Dermis blood vessel endothelial cell (primary cell): ENCODE measurements at regions not wholly inside any gene's neighbourhood (a gene's known extent, or its start where the extent isn't known, plus 50 kb on each side); places are given as distances from the start of the nearest gene placed in this dataset.
"Not testable (repeated sequence)": the region's sequence is repeated elsewhere in the genome, so short reads cannot be mapped to it uniquely, and the experiment has no call there.

Experiments
- DNase-seq: peaks from one replicate; pipeline ENCODE4 v3.0.0; 2010

GRCh38 chr11:79508461-79508860 is 67.6 kb upstream of the TENM4 start:
- DNase-seq: no peak

- DNase-seq: no peak
Measured at GRCh38 chr11:79507706-79508105, 66.9 kb upstream of the TENM4 start.

GRCh38 chr11:79506734-79507344 is 66.0 kb upstream of the TENM4 start:
- no peak for DNase-seq

- no peak for DNase-seq
Measured at GRCh38 chr11:79506124-79506523, 65.3 kb upstream of the TENM4 start.

GRCh38 chr11:79503028-79503427 is 62.2 kb upstream of the TENM4 start:
- no peak for DNase-seq

GRCh38 chr11:79501707-79502106 is 60.9 kb upstream of the TENM4 start:
- DNase-seq: no peak

GRCh38 chr11:79499929-79500328 is 59.1 kb upstream of the TENM4 start:
- not testable (repeated sequence) for DNase-seq

- no peak for DNase-seq
Measured at GRCh38 chr11:79498667-79499066, 57.8 kb upstream of the TENM4 start.

- peak; percentile 33 for DNase-seq
Measured at GRCh38 chr11:79493555-79494171, 52.8 kb upstream of the TENM4 start.

GRCh38 chr11:79492008-79492407 is 51.2 kb upstream of the TENM4 start:
- no peak for DNase-seq
